ENCODE measurements at regions not wholly inside any gene's neighbourhood (a gene's known extent, or its start where the extent isn't known, plus 50 kb on each side); places are given as distances from the start of the nearest gene placed in this dataset.

DNA sequence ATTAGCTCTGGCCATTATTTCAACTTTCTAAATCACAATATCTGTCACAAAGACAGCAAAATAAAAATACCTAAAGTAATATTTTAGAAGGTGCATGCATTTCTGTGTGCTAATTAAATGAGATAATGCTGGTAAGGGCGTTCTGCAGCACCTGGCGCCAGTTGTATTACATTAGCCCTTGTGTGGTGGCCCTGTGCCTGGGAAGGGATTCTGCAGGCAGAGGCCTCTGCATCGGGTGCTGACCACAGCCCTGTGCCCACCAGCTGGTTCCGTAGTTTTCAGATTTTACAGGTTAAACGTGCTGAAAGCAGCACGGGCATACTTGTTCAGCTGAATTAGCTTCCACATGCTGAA lies 157.7 kb upstream of the PRKCQ start:
- no peaks in the 10 kb centered on the region for H3K27me3 ChIP-seq (ENCODE audit: insufficient read depth, low read length)
- H3K4me2 ChIP-seq (ENCODE audit: insufficient read depth, insufficient read length, low read length): peak overlapping the region; percentile 39
- no peak overlapping the region for H2AFZ ChIP-seq (ENCODE audit: low read length)
- H3K56ac ChIP-seq (ENCODE audit: insufficient read length, low read depth, low read length): no peak overlapping the region
- H3K4me1 Mint-ChIP-seq: peaks cover 39 to 42% of the 10 kb centered on the region in 2 experiments
- no peak overlapping the region for H4K91ac ChIP-seq (ENCODE audit: insufficient read length, low read depth, low read length)
- no peak overlapping the region for H2AK5ac ChIP-seq (ENCODE audit: insufficient read length, low read length)
- H3K79me2 ChIP-seq (ENCODE audit: insufficient read depth, low read length): no peaks in the 10 kb centered on the region
- peaks cover 19% of the 10 kb centered on the region; the same call in 1 of the 2 replicates for H3K4me1 ChIP-seq (ENCODE audit: insufficient read depth, low read length)
- H3K9ac ChIP-seq (ENCODE audit: extremely low read depth, insufficient read length, low read length): no peak overlapping the region
- H3K27ac ChIP-seq (ENCODE audit: insufficient read length, low read depth, low read length): no peak overlapping the region
- peaks cover 3% of the 10 kb centered on the region for H3K27me3 Mint-ChIP-seq (ENCODE audit: low read depth)
- no peak overlapping the region for H3T11ph ChIP-seq (ENCODE audit: low read length)
- H3K23me2 ChIP-seq (ENCODE audit: insufficient read length, low read depth, low read length, poor library complexity, severe bottlenecking): no peaks in the 10 kb centered on the region
- no peaks in the 10 kb centered on the region for H4K20me1 ChIP-seq (ENCODE audit: control insufficient read depth, insufficient read depth, insufficient read length)
- no peaks in the 10 kb centered on the region for H3K79me1 ChIP-seq (ENCODE audit: insufficient read depth, low read depth, low read length, poor library complexity, severe bottlenecking)
- no peak overlapping the region for H4K5ac ChIP-seq (ENCODE audit: insufficient read length, low read depth, low read length)
- H3K18ac ChIP-seq (ENCODE audit: insufficient read length, low read depth, low read length): no peak overlapping the region
- DNase-seq: no peak
- no peak overlapping the region; the same call in 1 of the 2 replicates for H3K14ac ChIP-seq (ENCODE audit: insufficient read depth, low read length)
- H3K36me3 Mint-ChIP-seq (ENCODE audit: insufficient read depth in 1 of 3, low read depth in 3 of 3): no peaks in the 10 kb centered on the region
- TF ChIP-seq, protein P1, sequence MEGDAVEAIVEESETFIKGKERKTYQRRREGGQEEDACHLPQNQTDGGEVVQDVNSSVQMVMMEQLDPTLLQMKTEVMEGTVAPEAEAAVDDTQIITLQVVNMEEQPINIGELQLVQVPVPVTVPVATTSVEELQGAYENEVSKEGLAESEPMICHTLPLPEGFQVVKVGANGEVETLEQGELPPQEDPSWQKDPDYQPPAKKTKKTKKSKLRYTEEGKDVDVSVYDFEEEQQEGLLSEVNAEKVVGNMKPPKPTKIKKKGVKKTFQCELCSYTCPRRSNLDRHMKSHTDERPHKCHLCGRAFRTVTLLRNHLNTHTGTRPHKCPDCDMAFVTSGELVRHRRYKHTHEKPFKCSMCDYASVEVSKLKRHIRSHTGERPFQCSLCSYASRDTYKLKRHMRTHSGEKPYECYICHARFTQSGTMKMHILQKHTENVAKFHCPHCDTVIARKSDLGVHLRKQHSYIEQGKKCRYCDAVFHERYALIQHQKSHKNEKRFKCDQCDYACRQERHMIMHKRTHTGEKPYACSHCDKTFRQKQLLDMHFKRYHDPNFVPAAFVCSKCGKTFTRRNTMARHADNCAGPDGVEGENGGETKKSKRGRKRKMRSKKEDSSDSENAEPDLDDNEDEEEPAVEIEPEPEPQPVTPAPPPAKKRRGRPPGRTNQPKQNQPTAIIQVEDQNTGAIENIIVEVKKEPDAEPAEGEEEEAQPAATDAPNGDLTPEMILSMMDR (conservative IDR thresholded peaks at IDR 0.05): no peak
- no peaks in the 10 kb centered on the region for H3K9me3 ChIP-seq (ENCODE audit: control insufficient read depth, low read depth, low read length)
- peak overlapping the region in 1 of 3 experiments; percentile 54; a peak in 1 of 7 replicates for H3K27ac Mint-ChIP-seq
- H3K9me3 Mint-ChIP-seq: no peaks in the 10 kb centered on the region
- no peak overlapping the region for H2BK20ac ChIP-seq (ENCODE audit: low read depth, low read length, poor library complexity, severe bottlenecking)
- WGBS (ENCODE audit: extremely low coverage, insufficient read length, low lambda C conversion rate): no CpG with 5 or more reads among the region's 6 CpGs
- no peak overlapping the region for H4K8ac ChIP-seq (replicated peaks; ENCODE audit: insufficient read length, low read depth, low read length)
- H3K4ac ChIP-seq (ENCODE audit: low read depth, low read length): no peak overlapping the region
- H2BK15ac ChIP-seq (ENCODE audit: low read depth, low read length): no peak overlapping the region
- no peak overlapping the region for H2BK120ac ChIP-seq (ENCODE audit: low read depth, low read length, poor library complexity, severe bottlenecking)
- H2BK12ac ChIP-seq (ENCODE audit: insufficient read length, low read depth, low read length): no peak overlapping the region
- no peak overlapping the region for H2BK5ac ChIP-seq (ENCODE audit: insufficient read length, low read length)
- no peak overlapping the region for H3K23ac ChIP-seq (ENCODE audit: insufficient read length, low read depth, low read length)
- no peak overlapping the region for H3K4me3 Mint-ChIP-seq

Data from H9 (cell line).